ENCODE measurements at regions not wholly inside any gene's neighbourhood (a gene's known extent, or its start where the extent isn't known, plus 50 kb on each side); places are given as distances from the start of the nearest gene placed in this dataset.

- no peak overlapping the region for H3K4me3 ChIP-seq (ENCODE audit: low read depth, low read length)
- H3K36me3 ChIP-seq (ENCODE audit: control insufficient read depth, insufficient read depth, low read length): no peaks in the 10 kb centered on the region
- no peak overlapping the region for H3K9ac ChIP-seq (ENCODE audit: low read depth, low read length)
- H3K9me3 ChIP-seq (ENCODE audit: control insufficient read depth, insufficient read depth, low read length): no peaks in the 10 kb centered on the region
- H3K27me3 ChIP-seq (ENCODE audit: control insufficient read depth, insufficient read depth, low read length): no peaks in the 10 kb centered on the region
- no peaks in the 10 kb centered on the region for H3K4me1 ChIP-seq (ENCODE audit: control insufficient read depth, insufficient read depth, low read length)
Observed at GRCh38 chr4:127149086-127149485, 483.7 kb upstream of the INTU start.

DNA sequence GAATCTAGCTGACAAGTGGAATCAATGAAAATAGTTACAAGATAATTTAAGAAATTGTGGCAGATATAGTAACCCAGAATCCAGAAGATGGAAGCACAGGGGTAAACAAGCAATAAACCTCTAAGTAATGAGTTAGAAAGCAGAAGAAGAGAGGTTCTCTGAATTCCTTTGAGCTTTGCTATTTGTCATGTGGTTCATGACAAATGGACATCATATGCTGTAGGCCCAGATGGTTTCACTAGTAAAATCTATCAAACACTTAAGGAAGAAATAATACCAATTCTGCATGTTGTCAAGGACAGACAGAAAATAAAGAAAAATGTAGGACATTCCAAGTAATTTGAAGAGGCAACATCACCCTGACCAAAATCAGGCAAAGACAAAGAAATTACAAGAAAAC is 480.8 kb upstream of the INTU start:
- Histone ChIP-seq H3K9me3 (ENCODE audit: control insufficient read depth, insufficient read depth, low read length) (no peaks in the 10 kb centered on the region), H3K4me1 (ENCODE audit: control insufficient read depth, insufficient read depth, low read length) (no peaks in the 10 kb centered on the region), H3K4me3 (ENCODE audit: low read depth, low read length) (no peak overlapping the region), H3K36me3 (ENCODE audit: control insufficient read depth, insufficient read depth, low read length) (no peaks in the 10 kb centered on the region), H3K9ac (ENCODE audit: low read depth, low read length) (no peak overlapping the region), H3K27me3 (ENCODE audit: control insufficient read depth, insufficient read depth, low read length) (no peaks in the 10 kb centered on the region)

DNA sequence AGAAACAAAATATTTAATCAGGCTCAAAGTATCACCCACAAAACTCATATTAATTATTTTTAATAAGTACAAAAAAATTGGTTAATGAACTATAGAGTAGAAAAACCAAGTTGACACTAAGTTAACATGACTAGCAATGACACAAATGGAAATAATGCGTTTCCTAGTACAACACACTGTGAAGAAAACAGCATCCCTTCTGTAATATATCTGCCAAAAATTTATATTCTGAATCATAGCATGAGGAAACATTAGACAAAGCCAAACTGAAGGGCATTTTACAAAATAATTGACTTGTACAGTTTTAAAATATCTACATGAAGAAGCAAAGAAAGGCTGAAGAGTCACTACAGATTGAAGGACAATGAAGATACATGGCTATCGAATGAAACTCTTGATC is 477.6 kb upstream of the INTU start:
- Histone ChIP-seq H3K9ac (ENCODE audit: low read depth, low read length) (no peak overlapping the region), H3K36me3 (ENCODE audit: control insufficient read depth, insufficient read depth, low read length) (no peaks in the 10 kb centered on the region), H3K9me3 (ENCODE audit: control insufficient read depth, insufficient read depth, low read length) (no peaks in the 10 kb centered on the region), H3K27me3 (ENCODE audit: control insufficient read depth, insufficient read depth, low read length) (no peaks in the 10 kb centered on the region), H3K4me1 (ENCODE audit: control insufficient read depth, insufficient read depth, low read length) (no peaks in the 10 kb centered on the region), H3K4me3 (ENCODE audit: low read depth, low read length) (no peak overlapping the region)

- Histone ChIP-seq H3K27me3 (ENCODE audit: control insufficient read depth, insufficient read depth, low read length) (no peaks in the 10 kb centered on the region), H3K4me3 (ENCODE audit: low read depth, low read length) (no peak overlapping the region), H3K9me3 (ENCODE audit: control insufficient read depth, insufficient read depth, low read length) (no peaks in the 10 kb centered on the region), H3K4me1 (ENCODE audit: control insufficient read depth, insufficient read depth, low read length) (no peaks in the 10 kb centered on the region), H3K36me3 (ENCODE audit: control insufficient read depth, insufficient read depth, low read length) (no peaks in the 10 kb centered on the region), H3K9ac (ENCODE audit: low read depth, low read length) (no peak overlapping the region)
Observed at GRCh38 chr4:127155555-127155954, 477.2 kb upstream of the INTU start.

DNA sequence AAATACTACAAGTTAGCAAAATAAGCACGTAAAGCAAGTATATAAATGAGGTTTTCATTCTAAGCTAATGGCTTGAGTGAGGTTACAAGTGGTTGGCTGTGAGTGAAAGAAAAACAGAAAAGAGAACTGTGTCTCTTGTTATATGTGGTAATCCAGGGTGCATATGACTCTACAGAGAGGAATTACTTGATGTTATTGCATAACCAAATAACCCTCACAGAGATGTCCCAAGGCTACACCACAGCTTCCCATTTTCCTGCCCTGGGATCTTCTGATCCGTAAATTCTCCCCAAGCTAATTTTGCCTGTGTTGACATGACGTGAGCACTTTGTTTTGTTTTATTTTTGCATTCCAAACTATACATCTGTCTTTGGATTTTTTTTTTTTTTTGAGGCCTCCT is 470.0 kb upstream of the INTU start:
- Histone ChIP-seq H3K9ac (ENCODE audit: low read depth, low read length) (no peak overlapping the region), H3K9me3 (ENCODE audit: control insufficient read depth, insufficient read depth, low read length) (no peaks in the 10 kb centered on the region), H3K4me1 (ENCODE audit: control insufficient read depth, insufficient read depth, low read length) (no peaks in the 10 kb centered on the region), H3K27me3 (ENCODE audit: control insufficient read depth, insufficient read depth, low read length) (no peaks in the 10 kb centered on the region), H3K36me3 (ENCODE audit: control insufficient read depth, insufficient read depth, low read length) (no peaks in the 10 kb centered on the region), H3K4me3 (ENCODE audit: low read depth, low read length) (no peak overlapping the region)

- no peaks in the 10 kb centered on the region for H3K4me1 ChIP-seq (ENCODE audit: control insufficient read depth, insufficient read depth, low read length)
Observed at GRCh38 chr4:127165971-127166370, 466.8 kb upstream of the INTU start.

DNA sequence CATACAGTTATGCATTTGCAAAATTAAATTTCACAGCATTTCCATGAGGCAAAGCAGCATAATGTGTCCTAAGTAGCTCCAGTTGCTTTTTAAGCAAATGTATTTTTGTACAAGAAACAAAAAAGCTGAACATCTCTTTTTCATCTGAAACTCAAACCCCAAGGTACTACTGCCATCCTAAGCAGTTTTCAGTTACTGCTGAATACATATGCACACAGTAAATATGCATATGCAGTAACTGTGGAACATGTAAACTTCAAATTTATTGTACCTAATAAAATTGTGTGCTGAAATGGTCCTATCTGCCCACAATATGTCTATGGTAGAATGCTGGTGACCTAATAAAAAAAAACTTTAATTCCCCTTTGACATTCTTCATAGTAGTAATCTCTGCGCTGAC is 458.6 kb upstream of the INTU start:
- no peaks in the 10 kb centered on the region for H3K4me1 ChIP-seq (ENCODE audit: control insufficient read depth, insufficient read depth, low read length)
- H3K9ac ChIP-seq (ENCODE audit: low read depth, low read length): no peak overlapping the region
- no peaks in the 10 kb centered on the region for H3K9me3 ChIP-seq (ENCODE audit: control insufficient read depth, insufficient read depth, low read length)
- no peak overlapping the region for H3K4me3 ChIP-seq (ENCODE audit: low read depth, low read length)
- no peaks in the 10 kb centered on the region for H3K27me3 ChIP-seq (ENCODE audit: control insufficient read depth, insufficient read depth, low read length)
- H3K36me3 ChIP-seq (ENCODE audit: control insufficient read depth, insufficient read depth, low read length): no peaks in the 10 kb centered on the region

More at GRCh38 chr4:127165971-127166370, 466.8 kb upstream of the INTU start:
- H3K36me3 ChIP-seq (ENCODE audit: control insufficient read depth, insufficient read depth, low read length): no peaks in the 10 kb centered on the region
- no peak overlapping the region for H3K9ac ChIP-seq (ENCODE audit: low read depth, low read length)
- no peaks in the 10 kb centered on the region for H3K9me3 ChIP-seq (ENCODE audit: control insufficient read depth, insufficient read depth, low read length)
- no peak overlapping the region for H3K4me3 ChIP-seq (ENCODE audit: low read depth, low read length)
- no peaks in the 10 kb centered on the region for H3K27me3 ChIP-seq (ENCODE audit: control insufficient read depth, insufficient read depth, low read length)

DNA sequence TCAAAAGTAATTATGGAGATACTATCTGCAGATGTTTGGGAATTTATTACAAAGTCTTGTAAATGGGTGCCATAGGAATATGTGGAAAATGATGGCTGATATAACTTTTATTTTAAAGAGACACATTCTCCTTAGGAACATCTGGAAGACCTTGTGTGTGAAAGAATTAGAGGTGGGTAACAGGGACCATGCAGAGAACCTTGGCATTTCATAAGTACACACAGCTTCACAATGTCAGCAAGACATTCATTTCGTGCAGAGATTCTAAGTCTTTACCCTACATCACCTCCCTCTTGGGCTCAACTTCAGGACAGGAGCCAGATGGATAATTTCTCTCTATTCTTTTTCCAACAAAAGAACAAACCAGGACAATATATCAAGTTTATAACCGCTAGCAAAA is 458.1 kb upstream of the INTU start:
- Histone ChIP-seq H3K4me3 (ENCODE audit: low read depth, low read length) (no peak overlapping the region), H3K9me3 (ENCODE audit: control insufficient read depth, insufficient read depth, low read length) (no peaks in the 10 kb centered on the region), H3K27me3 (ENCODE audit: control insufficient read depth, insufficient read depth, low read length) (no peaks in the 10 kb centered on the region), H3K36me3 (ENCODE audit: control insufficient read depth, insufficient read depth, low read length) (no peaks in the 10 kb centered on the region), H3K9ac (ENCODE audit: low read depth, low read length) (no peak overlapping the region), H3K4me1 (ENCODE audit: control insufficient read depth, insufficient read depth, low read length) (no peaks in the 10 kb centered on the region)

DNA sequence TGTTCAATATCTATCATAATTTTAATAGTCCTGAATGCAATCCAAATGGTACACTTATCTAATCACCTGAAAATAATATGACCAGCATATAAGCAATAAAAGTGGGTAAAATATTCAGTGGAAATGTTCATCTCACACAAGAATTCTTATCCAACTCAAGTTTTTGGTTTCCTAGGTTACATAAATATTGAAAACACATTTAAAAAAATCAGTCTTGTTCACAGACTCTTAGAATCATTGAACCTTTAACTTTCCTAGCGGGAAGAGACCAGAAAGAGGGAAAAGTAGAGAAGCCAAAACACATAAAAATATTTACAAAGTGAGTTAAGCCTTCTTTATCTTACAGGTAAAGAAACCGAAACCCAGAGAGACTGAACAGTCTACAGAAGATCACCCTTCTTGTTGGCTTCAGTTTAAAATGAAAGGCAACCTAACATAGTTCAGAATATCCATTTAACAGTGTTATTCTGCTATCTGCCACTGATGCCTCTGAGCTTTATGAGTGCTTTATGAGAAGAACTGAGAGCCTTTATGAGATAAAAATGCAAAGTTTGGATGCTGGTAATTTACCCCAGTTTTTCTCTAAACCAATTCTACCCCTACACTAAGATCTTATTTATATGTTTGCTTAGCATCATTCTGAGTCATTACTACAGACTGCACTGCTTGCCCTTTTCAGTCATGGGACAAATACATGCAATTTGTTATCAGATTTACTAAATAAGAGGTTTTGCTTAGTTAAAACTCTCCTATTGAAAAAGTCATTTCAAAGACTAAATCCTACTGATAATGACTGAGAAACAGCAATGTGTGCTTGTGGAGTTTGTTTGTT is 453.3 kb upstream of the INTU start:
- no peaks in the 10 kb centered on the region for H3K9me3 ChIP-seq (ENCODE audit: control insufficient read depth, insufficient read depth, low read length)
- H3K4me3 ChIP-seq (ENCODE audit: low read depth, low read length): no peak overlapping the region
- no peaks in the 10 kb centered on the region for H3K27me3 ChIP-seq (ENCODE audit: control insufficient read depth, insufficient read depth, low read length)
- peaks cover 4% of the 10 kb centered on the region for H3K4me1 ChIP-seq (ENCODE audit: control insufficient read depth, insufficient read depth, low read length)
- no peak overlapping the region for H3K9ac ChIP-seq (ENCODE audit: low read depth, low read length)
- H3K36me3 ChIP-seq (ENCODE audit: control insufficient read depth, insufficient read depth, low read length): peaks cover 1% of the 10 kb centered on the region

DNA sequence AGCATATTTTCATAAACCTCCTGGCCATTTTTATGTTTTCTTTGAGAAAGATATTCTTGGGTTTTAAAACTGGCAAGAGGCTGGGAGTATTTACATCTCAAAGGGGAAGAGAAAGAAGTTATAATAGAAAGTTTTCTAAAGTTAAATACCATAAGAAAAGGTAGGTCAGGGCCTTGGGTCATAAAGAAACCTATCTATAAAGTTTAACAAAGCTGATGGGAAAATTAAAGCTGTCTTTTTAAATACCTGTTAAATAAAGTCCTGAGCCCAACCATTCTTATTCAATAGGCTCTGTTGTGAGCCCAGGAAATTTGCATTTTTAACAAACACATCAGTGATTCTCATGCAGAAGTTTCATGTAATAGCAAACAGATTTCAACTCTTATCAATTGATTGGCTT is 451.8 kb upstream of the INTU start:
- H3K9ac ChIP-seq (ENCODE audit: low read depth, low read length): no peak overlapping the region
- no peaks in the 10 kb centered on the region for H3K27me3 ChIP-seq (ENCODE audit: control insufficient read depth, insufficient read depth, low read length)
- H3K4me3 ChIP-seq (ENCODE audit: low read depth, low read length): no peak overlapping the region
- peaks cover 4% of the 10 kb centered on the region for H3K36me3 ChIP-seq (ENCODE audit: control insufficient read depth, insufficient read depth, low read length)
- peaks cover 4% of the 10 kb centered on the region for H3K4me1 ChIP-seq (ENCODE audit: control insufficient read depth, insufficient read depth, low read length)
- H3K9me3 ChIP-seq (ENCODE audit: control insufficient read depth, insufficient read depth, low read length): peaks cover 4% of the 10 kb centered on the region

- Histone ChIP-seq H3K36me3 (ENCODE audit: control insufficient read depth, insufficient read depth, low read length) (peaks cover 4% of the 10 kb centered on the region), H3K4me3 (ENCODE audit: low read depth, low read length) (no peak overlapping the region), H3K9ac (ENCODE audit: low read depth, low read length) (no peak overlapping the region), H3K9me3 (ENCODE audit: control insufficient read depth, insufficient read depth, low read length) (peaks cover 5% of the 10 kb centered on the region), H3K27me3 (ENCODE audit: control insufficient read depth, insufficient read depth, low read length) (no peaks in the 10 kb centered on the region), H3K4me1 (ENCODE audit: control insufficient read depth, insufficient read depth, low read length) (peaks cover 4% of the 10 kb centered on the region)
Observed at GRCh38 chr4:127182687-127183086, 450.1 kb upstream of the INTU start.

DNA sequence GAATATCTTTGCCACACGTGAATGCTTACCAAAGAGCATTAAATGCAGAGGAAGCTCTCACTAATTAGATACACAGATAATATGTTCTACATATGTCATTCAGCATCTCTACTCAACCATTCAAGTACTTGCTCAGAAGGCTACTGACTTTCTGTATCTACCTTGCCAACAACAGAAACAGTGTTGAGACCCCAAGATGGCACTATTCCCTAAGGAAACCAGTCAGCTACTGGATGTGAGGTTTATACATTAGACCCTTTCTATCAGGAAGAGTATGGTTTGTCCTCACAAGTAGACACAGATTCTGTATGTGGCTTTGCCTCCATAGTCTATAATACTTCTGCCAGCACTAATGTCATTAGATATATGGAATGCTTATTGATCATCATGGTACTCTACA is 443.9 kb upstream of the INTU start:
- Histone ChIP-seq H3K4me1 (ENCODE audit: control insufficient read depth, insufficient read depth, low read length) (no peaks in the 10 kb centered on the region), H3K27me3 (ENCODE audit: control insufficient read depth, insufficient read depth, low read length) (no peaks in the 10 kb centered on the region), H3K36me3 (ENCODE audit: control insufficient read depth, insufficient read depth, low read length) (peaks cover 4% of the 10 kb centered on the region), H3K4me3 (ENCODE audit: low read depth, low read length) (no peak overlapping the region), H3K9me3 (ENCODE audit: control insufficient read depth, insufficient read depth, low read length) (peaks cover 5% of the 10 kb centered on the region), H3K9ac (ENCODE audit: low read depth, low read length) (no peak overlapping the region)
